ENCODE measurements at regions not wholly inside any gene's neighbourhood (a gene's known extent, or its start where the extent isn't known, plus 50 kb on each side); places are given as distances from the start of the nearest gene placed in this dataset.
"Not testable (repeated sequence)": the region's sequence is repeated elsewhere in the genome, so short reads cannot be mapped to it uniquely, and the experiment has no call there.

GRCh38 chr19:28466107-28467045, 746.6 kb downstream of the UQCRFS1 start:
- no peak for DNase-seq (ENCODE audit: extremely low read depth, low read depth)

- no peak for DNase-seq (ENCODE audit: extremely low read depth, low read depth)
Measured at GRCh38 chr19:28465371-28466086, 747.4 kb downstream of the UQCRFS1 start.

GRCh38 chr19:28463493-28464053, 749.4 kb downstream of the UQCRFS1 start:
- DNase-seq (ENCODE audit: extremely low read depth, low read depth): no peak

DNA sequence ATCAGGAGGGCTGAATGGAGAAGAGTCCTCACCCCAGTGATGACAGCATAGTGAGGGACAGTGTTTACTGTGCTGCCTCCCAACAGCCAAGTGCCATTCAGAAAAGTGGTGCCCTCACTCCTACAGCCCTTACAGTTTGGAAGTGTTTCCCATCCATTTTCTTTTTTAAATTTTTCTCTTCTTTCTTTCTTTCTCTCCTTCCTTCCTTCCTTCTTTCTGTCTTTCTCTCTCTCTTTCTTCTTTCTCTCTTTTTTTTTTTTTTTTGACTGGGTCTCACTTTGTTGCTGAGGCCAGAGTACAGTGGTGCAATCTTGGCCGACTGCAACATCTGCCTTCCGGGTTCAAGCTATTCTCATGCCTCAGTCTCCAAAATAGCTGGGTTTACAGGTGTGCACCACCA, 755.3 kb downstream of the UQCRFS1 start:
- no peak for DNase-seq (ENCODE audit: extremely low read depth, low read depth)

GRCh38 chr19:28456708-28457320, 756.1 kb downstream of the UQCRFS1 start:
- no peak for DNase-seq (ENCODE audit: extremely low read depth, low read depth)

- no peak for DNase-seq (ENCODE audit: extremely low read depth, low read depth)
Measured at GRCh38 chr19:28456252-28456651, 756.7 kb downstream of the UQCRFS1 start.

GRCh38 chr19:28454083-28454482, 758.9 kb downstream of the UQCRFS1 start:
- DNase-seq (ENCODE audit: extremely low read depth, low read depth): no peak

DNA sequence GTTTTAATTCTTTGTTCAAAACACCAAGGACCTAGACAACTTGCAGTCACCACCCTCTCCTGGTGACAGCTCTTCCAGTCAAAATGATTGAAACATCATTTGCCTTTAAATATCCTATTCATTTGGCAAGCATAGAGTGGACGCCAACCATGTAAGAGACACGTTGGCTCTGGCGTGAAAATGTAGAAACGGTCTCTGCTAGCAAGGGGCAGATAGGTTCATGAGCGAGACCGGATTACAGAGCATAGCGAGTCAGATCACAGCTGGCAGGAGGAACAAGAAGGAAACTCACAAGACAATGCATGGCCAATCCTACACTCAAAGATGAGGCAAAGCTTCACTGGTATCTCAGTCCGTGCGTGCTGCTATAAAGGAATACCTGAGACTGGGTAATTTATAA, 759.5 kb downstream of the UQCRFS1 start:
- no peak for DNase-seq (ENCODE audit: extremely low read depth, low read depth)

GRCh38 chr19:28449803-28450202, 763.1 kb downstream of the UQCRFS1 start:
- no peak for DNase-seq (ENCODE audit: extremely low read depth, low read depth)

DNA sequence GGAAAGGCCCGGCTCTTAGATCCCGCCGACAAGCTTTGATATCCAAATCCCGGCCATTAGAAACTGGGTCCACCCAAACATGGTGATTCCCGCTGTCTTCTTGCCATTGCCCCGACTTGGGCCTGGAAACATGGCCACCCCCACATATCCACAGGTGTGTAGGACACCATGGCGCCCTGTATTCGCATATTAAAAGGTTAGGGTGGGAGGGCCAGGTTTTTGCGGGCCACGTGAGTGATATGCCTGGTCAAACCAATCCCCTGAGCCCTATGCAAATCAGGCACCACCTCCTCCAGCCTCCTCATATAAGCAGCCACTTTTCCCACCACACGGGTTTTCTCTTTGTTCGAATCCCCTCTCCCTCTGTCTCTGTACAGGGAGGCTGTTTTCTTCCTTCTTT, 766.4 kb downstream of the UQCRFS1 start:
- no peak for DNase-seq (ENCODE audit: extremely low read depth, low read depth)

- no peak for DNase-seq (ENCODE audit: extremely low read depth, low read depth)
Measured at GRCh38 chr19:28445826-28446225, 767.1 kb downstream of the UQCRFS1 start.

- no peak for DNase-seq (ENCODE audit: extremely low read depth, low read depth)
Measured at GRCh38 chr19:28444362-28444761, 768.6 kb downstream of the UQCRFS1 start.

DNA sequence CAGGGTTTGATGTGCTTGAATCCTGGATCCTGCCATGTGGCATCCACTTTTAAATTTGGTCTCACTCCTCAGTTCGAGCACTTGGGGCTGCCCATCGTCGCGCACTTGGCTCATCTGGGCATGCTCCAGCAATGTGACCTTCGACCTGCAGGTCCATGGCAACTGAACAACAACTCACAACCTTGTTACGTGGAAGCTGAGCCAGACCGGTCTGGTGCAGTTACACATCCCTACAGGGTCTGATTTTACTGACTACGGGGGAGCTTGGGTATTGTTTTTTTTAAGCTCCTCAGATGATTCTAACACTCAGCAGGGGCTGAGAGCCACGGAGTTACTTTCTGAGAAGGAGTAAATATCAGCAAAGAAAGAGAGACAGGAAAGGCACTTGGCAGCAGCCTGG, 769.6 kb downstream of the UQCRFS1 start:
- DNase-seq (ENCODE audit: extremely low read depth, low read depth): no peak

GRCh38 chr19:28437390-28438346, 775.3 kb downstream of the UQCRFS1 start:
- no peak for DNase-seq (ENCODE audit: extremely low read depth, low read depth)

DNA sequence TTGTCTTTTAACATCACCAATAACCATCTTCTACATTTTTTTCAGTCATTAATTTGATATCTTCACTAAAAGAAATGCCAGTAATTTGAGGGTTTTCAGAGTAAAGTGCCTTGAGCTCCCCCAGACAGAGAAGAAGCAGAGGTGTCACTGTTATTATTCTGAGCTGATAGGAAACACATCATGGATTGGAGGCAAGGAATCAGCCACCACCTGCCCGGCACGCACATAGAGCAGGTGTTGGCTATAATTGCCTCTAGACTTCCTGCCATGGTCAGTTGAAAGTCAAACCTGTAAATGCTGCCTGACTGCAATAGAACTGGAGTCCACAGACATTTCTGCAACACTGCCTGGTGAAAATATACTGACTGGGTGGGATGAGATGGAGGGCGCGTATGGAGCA, 776.6 kb downstream of the UQCRFS1 start:
- no peak for DNase-seq (ENCODE audit: extremely low read depth, low read depth)

- no peak for DNase-seq (ENCODE audit: extremely low read depth, low read depth)
Measured at GRCh38 chr19:28435551-28436271, 777.2 kb downstream of the UQCRFS1 start.

- DNase-seq (ENCODE audit: extremely low read depth, low read depth): not testable (repeated sequence)
Measured at GRCh38 chr19:28434794-28435193, 778.2 kb downstream of the UQCRFS1 start.

GRCh38 chr19:28434365-28434764, 778.6 kb downstream of the UQCRFS1 start:
- not testable (repeated sequence) for DNase-seq (ENCODE audit: extremely low read depth, low read depth)

- not testable (repeated sequence) for DNase-seq (ENCODE audit: extremely low read depth, low read depth)
Measured at GRCh38 chr19:28433166-28433565, 779.8 kb downstream of the UQCRFS1 start.
